H9 (cell line): ENCODE measurements at regions not wholly inside any gene's neighbourhood (a gene's known extent, or its start where the extent isn't known, plus 50 kb on each side); places are given as distances from the start of the nearest gene placed in this dataset.

Experiments
- DNase-seq: peaks from one replicate; pipeline ENCODE4 v3.0.0-alpha.2; 2017
- H2AFZ ChIP-seq: one replicate; pipeline ENCODE4 v1.6.1; 2013; ENCODE audit warnings: mild to moderate bottlenecking, low read length, control low read depth, moderate library complexity
- H2AK5ac ChIP-seq: 2 replicates; pipeline ENCODE4 v1.6.1; 2013; ENCODE audit warnings: low read length, control low read depth, mixed read lengths; ENCODE audit not compliant: insufficient read length
- H2BK120ac ChIP-seq: one replicate; pipeline ENCODE4 v1.6.1; 2013; ENCODE audit warnings: low read depth, mild to moderate bottlenecking, low read length, control low read depth, inconsistent platforms; ENCODE audit not compliant: poor library complexity, severe bottlenecking
- H2BK12ac ChIP-seq: 2 replicates; pipeline ENCODE4 v1.6.1; 2013; ENCODE audit warnings: low read length, control low read depth, mixed read lengths, low read depth; ENCODE audit not compliant: insufficient read length
- H2BK15ac ChIP-seq: 2 replicates; pipeline ENCODE4 v1.6.1; 2013; ENCODE audit warnings: low read depth, low read length, control low read depth
- H2BK20ac ChIP-seq: one replicate; pipeline ENCODE4 v1.6.1; 2013; ENCODE audit warnings: low read depth, mild to moderate bottlenecking, low read length, control low read depth, inconsistent platforms; ENCODE audit not compliant: poor library complexity, severe bottlenecking
- H2BK5ac ChIP-seq: 2 replicates; pipeline ENCODE4 v1.6.1; 2013; ENCODE audit warnings: low read length, control low read depth, mixed read lengths; ENCODE audit not compliant: insufficient read length
- H3K14ac ChIP-seq: 2 replicates; pipeline ENCODE4 v1.6.1; 2013; ENCODE audit warnings: low read length, control low read depth; ENCODE audit not compliant: insufficient read depth
- H3K18ac ChIP-seq: 2 replicates; pipeline ENCODE4 v1.6.1; 2013; ENCODE audit warnings: low read depth, mild to moderate bottlenecking, mixed read lengths, low read length, control low read depth; ENCODE audit not compliant: insufficient read length
- H3K23ac ChIP-seq: 2 replicates; pipeline ENCODE4 v1.6.1; 2013; ENCODE audit warnings: low read length, control low read depth, mixed read lengths, low read depth; ENCODE audit not compliant: insufficient read length
- H3K23me2 ChIP-seq: 2 replicates; pipeline ENCODE4 v1.6.1; 2013; ENCODE audit warnings: low read depth, mild to moderate bottlenecking, mixed read lengths, low read length, control low read depth; ENCODE audit not compliant: insufficient read length, poor library complexity, severe bottlenecking
- H3K27ac ChIP-seq: 2 replicates; pipeline ENCODE4 v1.5.1; 2013; ENCODE audit warnings: low read length, control low read depth, mixed read lengths, low read depth; ENCODE audit not compliant: insufficient read length
- H3K27me3 ChIP-seq: 2 replicates; pipeline ENCODE4 v1.6.1; 2013; ENCODE audit warnings: low read length, control low read depth, inconsistent platforms; ENCODE audit not compliant: insufficient read depth
- H3K4ac ChIP-seq: 2 replicates; pipeline ENCODE4 v1.6.1; 2013; ENCODE audit warnings: low read depth, mild to moderate bottlenecking, control low read depth, inconsistent platforms, low read length, moderate library complexity
- H3K4me1 ChIP-seq: 2 replicates; pipeline ENCODE4 v1.6.1; 2013; ENCODE audit warnings: low read length, control low read depth, inconsistent platforms; ENCODE audit not compliant: insufficient read depth
- H3K4me2 ChIP-seq: 2 replicates; pipeline ENCODE4 v1.6.1; 2013; ENCODE audit warnings: low read length, control low read depth, mixed read lengths; ENCODE audit not compliant: insufficient read length, insufficient read depth
- H3K56ac ChIP-seq: 2 replicates; pipeline ENCODE4 v1.6.1; 2013; ENCODE audit warnings: low read depth, mild to moderate bottlenecking, mixed read lengths, low read length, control low read depth; ENCODE audit not compliant: insufficient read length
- H3K79me1 ChIP-seq: 2 replicates; pipeline ENCODE4 v1.6.1; 2013; ENCODE audit warnings: low read depth, mild to moderate bottlenecking, moderate library complexity, low read length, control low read depth, inconsistent platforms; ENCODE audit not compliant: insufficient read depth, poor library complexity, severe bottlenecking
- H3K79me2 ChIP-seq: 2 replicates; pipeline ENCODE4 v1.6.1; 2013; ENCODE audit warnings: low read length, control low read depth, inconsistent platforms; ENCODE audit not compliant: insufficient read depth
- H3K9ac ChIP-seq: 2 replicates; pipeline ENCODE4 v1.6.1; 2013; ENCODE audit warnings: low read length, control low read depth, mixed read lengths; ENCODE audit not compliant: insufficient read length; ENCODE audit errors: extremely low read depth
- H3K9me3 ChIP-seq: one replicate; pipeline ENCODE4 v1.6.1; 2013; ENCODE audit warnings: low read depth, low read length, inconsistent platforms; ENCODE audit not compliant: control insufficient read depth
- H3T11ph ChIP-seq: one replicate; pipeline ENCODE4 v1.6.1; 2013; ENCODE audit warnings: mild to moderate bottlenecking, low read length, control low read depth, inconsistent platforms
- H4K20me1 ChIP-seq: one replicate; pipeline ENCODE4 v1.6.1; 2013; ENCODE audit not compliant: control insufficient read depth, insufficient read length, insufficient read depth
- H4K5ac ChIP-seq: 2 replicates; pipeline ENCODE4 v1.6.1; 2013; ENCODE audit warnings: low read depth, mild to moderate bottlenecking, mixed read lengths, low read length, control low read depth; ENCODE audit not compliant: insufficient read length
- H4K8ac ChIP-seq: replicated peaks from 2 replicates; pipeline ENCODE4 v1.6.1; 2013; ENCODE audit warnings: low read length, control low read depth, mixed read lengths, low read depth; ENCODE audit not compliant: insufficient read length
- H4K91ac ChIP-seq: 2 replicates; pipeline ENCODE4 v1.6.1; 2013; ENCODE audit warnings: low read depth, mild to moderate bottlenecking, moderate library complexity, mixed read lengths, low read length, control low read depth; ENCODE audit not compliant: insufficient read length
- H3K27ac Mint-ChIP-seq, 3 experiments: 2 replicates in 2 of 3; 3 replicates in 1 of 3; pipeline ENCODE4 v1.8.0; 2020 to 2021; ENCODE audit warnings: mixed read lengths in 3 of 3, mild to moderate bottlenecking in 1 of 3, moderate library complexity in 1 of 3
- H3K27me3 Mint-ChIP-seq: 2 replicates; pipeline ENCODE4 v1.8.0; 2021; ENCODE audit warnings: low read depth, mild to moderate bottlenecking, moderate library complexity, mixed read lengths
- H3K36me3 Mint-ChIP-seq, 3 experiments: 2 replicates in 2 of 3; 3 replicates in 1 of 3; pipeline ENCODE4 v1.8.0; 2020 to 2021; ENCODE audit warnings: low read depth in 3 of 3, mixed read lengths in 3 of 3; ENCODE audit not compliant: insufficient read depth in 1 of 3
- H3K4me1 Mint-ChIP-seq, 2 experiments: 2 replicates each; pipeline ENCODE4 v1.8.0; 2020; ENCODE audit warnings: mixed read lengths in 2 of 2
- H3K4me3 Mint-ChIP-seq, 2 experiments: 2 replicates in 1 of 2; 3 replicates in 1 of 2; pipeline ENCODE4 v1.8.0; 2020 to 2021; ENCODE audit warnings: mild to moderate bottlenecking in 2 of 2, mixed read lengths in 2 of 2, moderate library complexity in 1 of 2
- H3K9me3 Mint-ChIP-seq, 2 experiments: 2 replicates in 1 of 2; 3 replicates in 1 of 2; pipeline ENCODE4 v1.8.0; 2020; ENCODE audit warnings: mild to moderate bottlenecking in 2 of 2, mixed read lengths in 2 of 2, moderate library complexity in 1 of 2
- WGBS: extraction: QIAGEN DNeasy Blood & Tissue Kit; methylation state at CpG from one replicate; pipeline ENCODE4 v1.1.7; 2013; ENCODE audit warnings: missing lambda C conversion rate, low lambda C conversion rate, mixed read lengths; ENCODE audit not compliant: insufficient read length; ENCODE audit errors: extremely low coverage; 5-methylcytosine and 5-hydroxymethylcytosine counted together
- TF ChIP-seq, protein P1 (sequence below): fragments of 200-600 bp; sonication (generic); conservative IDR thresholded peaks from 3 replicates; pipeline ENCODE4 v1.8.0; 2021; ENCODE audit warnings: antibody characterized with exemption, mild to moderate bottlenecking

DNA sequence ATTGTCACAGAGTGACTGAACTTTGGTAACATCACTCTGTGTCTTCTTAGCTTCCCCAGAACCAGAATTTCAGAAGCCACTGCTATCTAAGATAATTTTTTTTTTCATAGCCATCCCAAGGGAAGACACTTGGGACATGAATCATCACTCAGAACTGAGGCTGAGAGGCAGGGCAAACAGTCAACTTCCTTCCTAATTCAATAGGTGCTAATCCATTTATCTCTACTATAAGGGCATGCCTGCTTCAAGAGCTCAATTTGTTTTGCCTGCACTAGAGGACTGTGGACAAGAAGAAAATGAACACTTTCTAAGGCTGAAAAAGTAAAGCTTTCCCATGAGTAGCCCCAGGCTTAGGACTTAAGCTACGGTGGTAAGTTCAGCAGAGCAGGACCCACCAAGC, 56.7 kb upstream of the MYRIP start:
- Histone ChIP-seq H3K79me2 (no peaks in the 10 kb centered on the region), H3K23me2 (no peaks in the 10 kb centered on the region), H3K23ac (no peak overlapping the region), H2AK5ac (no peak overlapping the region), H2BK15ac (no peak overlapping the region), H2AFZ (no peak overlapping the region), H3K4ac (no peak overlapping the region), H2BK20ac (no peak overlapping the region), H4K5ac (no peak overlapping the region), H3K14ac (no peak overlapping the region), H3K18ac (no peak overlapping the region), H3K56ac (no peak overlapping the region), H3K27me3 (no peaks in the 10 kb centered on the region), H3T11ph (no peak overlapping the region), H3K9ac (no peak overlapping the region), H4K91ac (no peak overlapping the region), H3K27ac (no peak overlapping the region), H3K4me1 (no peaks in the 10 kb centered on the region), H4K8ac (no peak overlapping the region), H3K9me3 (no peaks in the 10 kb centered on the region), H2BK5ac (no peak overlapping the region), H3K79me1 (no peaks in the 10 kb centered on the region), H2BK12ac (no peak overlapping the region), H3K4me2 (no peak overlapping the region), H4K20me1 (no peaks in the 10 kb centered on the region), H2BK120ac (no peak overlapping the region)
- TF ChIP-seq, protein P1, sequence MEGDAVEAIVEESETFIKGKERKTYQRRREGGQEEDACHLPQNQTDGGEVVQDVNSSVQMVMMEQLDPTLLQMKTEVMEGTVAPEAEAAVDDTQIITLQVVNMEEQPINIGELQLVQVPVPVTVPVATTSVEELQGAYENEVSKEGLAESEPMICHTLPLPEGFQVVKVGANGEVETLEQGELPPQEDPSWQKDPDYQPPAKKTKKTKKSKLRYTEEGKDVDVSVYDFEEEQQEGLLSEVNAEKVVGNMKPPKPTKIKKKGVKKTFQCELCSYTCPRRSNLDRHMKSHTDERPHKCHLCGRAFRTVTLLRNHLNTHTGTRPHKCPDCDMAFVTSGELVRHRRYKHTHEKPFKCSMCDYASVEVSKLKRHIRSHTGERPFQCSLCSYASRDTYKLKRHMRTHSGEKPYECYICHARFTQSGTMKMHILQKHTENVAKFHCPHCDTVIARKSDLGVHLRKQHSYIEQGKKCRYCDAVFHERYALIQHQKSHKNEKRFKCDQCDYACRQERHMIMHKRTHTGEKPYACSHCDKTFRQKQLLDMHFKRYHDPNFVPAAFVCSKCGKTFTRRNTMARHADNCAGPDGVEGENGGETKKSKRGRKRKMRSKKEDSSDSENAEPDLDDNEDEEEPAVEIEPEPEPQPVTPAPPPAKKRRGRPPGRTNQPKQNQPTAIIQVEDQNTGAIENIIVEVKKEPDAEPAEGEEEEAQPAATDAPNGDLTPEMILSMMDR, result no peak
- WGBS, result no CpG with 5 or more reads among the region's 1 CpG
- peaks cover 3 to 5% of the 10 kb centered on the region in 2 experiments; a peak in 4 of 5 replicates for H3K9me3 Mint-ChIP-seq
- H3K4me3 Mint-ChIP-seq, result no peak overlapping the region
- no peak overlapping the region for H3K27ac Mint-ChIP-seq
- H3K4me1 Mint-ChIP-seq, result peaks cover 0 to 2% of the 10 kb centered on the region in 2 experiments; a peak in 2 of 4 replicates
- peaks cover 0 to 2% (median 0%) of the 10 kb centered on the region in 3 experiments; a peak in 1 of 7 replicates for H3K36me3 Mint-ChIP-seq
- no peaks in the 10 kb centered on the region; the same call in none of the 2 replicates for H3K27me3 Mint-ChIP-seq
- no peak for DNase-seq
